HG03135 (cell line): ENCODE measurements at regions not wholly inside any gene's neighbourhood (a gene's known extent, or its start where the extent isn't known, plus 50 kb on each side); places are given as distances from the start of the nearest gene placed in this dataset.
"Not testable (repeated sequence)": the region's sequence is repeated elsewhere in the genome, so short reads cannot be mapped to it uniquely, and the experiment has no call there.

Experiments used
- ATAC-seq: cut with Tn5 transposase; IDR thresholded peaks from one replicate; pipeline ENCODE4 v1.9.1; 2021; ENCODE audit warnings: mild to moderate bottlenecking, moderate library complexity; ENCODE audit not compliant: unreplicated experiment

DNA sequence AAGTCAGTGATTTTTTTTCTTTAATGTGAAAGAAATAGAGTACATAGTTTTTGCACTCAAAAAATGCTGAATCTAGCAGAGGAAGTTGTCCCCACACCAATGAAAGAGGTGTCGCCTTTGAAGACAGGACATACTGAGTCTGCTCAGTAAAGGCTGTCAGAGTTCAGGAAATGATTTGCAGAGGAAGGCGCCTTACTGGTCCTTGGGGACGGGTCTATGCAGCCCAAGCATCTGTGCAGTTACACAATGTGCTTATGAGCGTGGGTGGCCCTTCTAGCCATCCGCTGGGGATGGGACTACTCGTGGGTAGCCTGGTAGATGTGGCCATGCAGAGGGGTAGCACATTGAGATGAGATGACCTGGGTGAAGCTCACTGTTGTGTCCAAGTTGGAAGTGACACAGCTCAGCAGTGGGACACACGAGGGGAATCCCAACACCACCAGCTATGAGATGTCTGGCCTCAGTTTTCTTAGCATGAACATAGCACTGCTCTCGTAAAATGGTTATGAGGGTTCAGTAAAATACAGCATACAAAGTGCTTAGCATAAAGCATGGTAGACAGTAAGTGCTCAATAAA lies 116.5 kb upstream of the RBPJ start:
- ATAC-seq, result no peak

DNA sequence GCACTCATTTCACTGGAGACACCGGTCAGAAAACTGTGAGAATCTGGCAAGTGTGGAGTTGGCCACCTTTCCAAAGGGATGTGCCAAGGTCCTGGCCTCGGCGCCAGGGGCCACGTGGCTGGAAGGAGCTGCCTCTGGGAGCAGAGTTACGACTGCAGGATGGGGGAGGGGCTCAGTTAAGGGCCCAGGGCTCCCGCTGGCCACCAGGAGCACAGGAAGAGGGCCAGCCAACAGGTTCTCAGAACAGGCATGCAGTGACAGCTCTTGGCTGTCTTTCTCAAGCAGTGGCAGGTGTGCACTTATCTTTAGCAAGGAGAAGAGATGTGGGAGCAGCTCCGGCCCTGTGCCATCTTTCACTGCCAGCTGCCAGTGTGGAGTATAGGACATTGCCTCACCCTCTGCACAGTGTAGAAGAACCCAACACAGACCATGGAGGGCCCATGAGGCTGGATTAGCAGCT lies 115.9 kb upstream of the RBPJ start:
- ATAC-seq, result no peak

DNA sequence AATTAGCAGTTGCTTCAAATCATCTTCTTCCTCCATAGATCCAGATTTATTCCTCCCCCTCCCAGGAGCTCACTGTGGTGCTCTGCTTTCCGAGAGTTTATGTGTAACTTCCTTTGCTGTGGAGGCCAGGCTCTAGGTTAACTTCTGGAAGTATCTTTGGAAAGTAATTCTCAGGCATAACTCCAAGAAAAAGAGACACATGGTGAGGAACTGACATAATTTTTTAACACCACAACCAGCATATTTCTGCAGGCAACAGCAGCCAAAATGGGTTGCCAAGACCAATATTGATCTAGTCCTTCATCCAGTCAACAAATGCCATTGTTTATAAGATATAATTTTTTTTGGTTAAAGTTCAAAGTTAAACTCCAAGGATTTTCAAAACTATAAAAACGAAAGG lies 114.5 kb upstream of the RBPJ start:
- ATAC-seq, result no peak

DNA sequence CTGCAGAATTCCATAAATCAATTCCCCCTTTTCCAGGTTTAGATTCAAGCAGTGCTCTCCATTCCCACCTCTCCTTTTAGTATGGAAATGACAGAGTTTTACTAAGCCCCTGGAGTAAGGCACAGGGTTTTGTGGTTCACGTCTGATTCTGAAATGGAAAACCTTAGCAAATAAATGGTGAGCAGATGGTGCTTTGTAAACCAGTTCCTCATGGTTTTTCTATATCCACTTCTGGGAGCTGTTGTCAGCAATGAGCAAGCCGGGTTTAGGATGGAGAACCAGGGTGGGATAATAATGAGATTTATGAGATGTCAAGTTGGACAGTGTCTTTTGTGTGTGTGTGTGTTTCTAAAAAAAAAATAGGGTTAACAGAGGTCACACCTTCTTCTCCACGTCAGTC lies 113.8 kb upstream of the RBPJ start:
- no peak for ATAC-seq

DNA sequence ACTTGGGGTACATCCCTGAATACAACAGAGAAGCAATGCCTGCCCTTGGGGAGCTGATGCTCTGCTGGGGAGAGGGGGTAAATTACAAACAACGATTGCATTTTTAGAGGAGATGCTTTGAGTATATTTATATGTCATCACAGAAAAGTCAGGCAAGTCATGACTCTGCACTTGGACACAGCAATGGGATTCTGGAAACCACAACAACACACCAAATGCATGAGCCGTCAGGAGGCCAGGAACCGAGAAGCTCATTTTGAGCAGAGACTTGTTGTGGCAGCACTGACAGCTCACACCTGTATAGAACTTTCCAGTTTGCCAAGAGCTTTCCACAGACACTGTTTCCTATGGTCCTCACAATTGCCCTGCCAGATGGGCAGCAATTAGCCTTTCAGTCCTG lies 113.2 kb upstream of the RBPJ start:
- no peak for ATAC-seq

DNA sequence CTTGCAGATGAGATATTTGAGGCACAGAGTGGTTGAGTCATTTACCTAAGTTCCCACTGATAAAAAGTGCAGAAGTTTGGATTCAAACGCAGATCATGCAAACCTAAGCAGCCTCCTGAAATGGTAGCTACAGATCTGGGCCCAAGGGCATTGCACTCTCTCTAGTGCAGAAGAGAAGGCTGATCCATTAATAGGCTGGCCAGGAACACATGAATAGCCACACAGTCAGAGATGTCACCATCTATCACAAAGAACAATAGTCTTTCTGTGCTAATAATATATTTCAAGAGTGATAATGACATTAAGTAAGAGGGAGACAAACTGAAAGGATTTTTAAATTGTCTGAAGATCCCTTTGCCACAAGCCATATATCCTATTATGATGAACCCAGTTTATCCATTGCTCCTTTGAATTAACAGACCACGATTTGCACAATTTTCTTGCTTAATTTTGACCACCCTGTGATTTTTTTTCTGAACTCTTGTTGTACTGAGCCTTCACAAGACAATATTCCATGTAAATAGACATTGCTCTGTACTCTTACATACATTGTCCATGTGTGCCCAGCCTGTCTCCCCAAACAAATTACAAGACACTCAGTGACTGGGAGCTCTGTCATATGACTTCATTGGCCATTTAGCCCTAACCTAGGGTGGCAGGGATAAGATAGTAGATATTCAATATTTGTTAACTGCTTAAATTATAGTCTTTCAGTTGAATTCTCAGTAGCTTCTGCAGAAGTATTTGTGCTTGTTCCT lies 112.4 kb upstream of the RBPJ start:
- no peak for ATAC-seq

DNA sequence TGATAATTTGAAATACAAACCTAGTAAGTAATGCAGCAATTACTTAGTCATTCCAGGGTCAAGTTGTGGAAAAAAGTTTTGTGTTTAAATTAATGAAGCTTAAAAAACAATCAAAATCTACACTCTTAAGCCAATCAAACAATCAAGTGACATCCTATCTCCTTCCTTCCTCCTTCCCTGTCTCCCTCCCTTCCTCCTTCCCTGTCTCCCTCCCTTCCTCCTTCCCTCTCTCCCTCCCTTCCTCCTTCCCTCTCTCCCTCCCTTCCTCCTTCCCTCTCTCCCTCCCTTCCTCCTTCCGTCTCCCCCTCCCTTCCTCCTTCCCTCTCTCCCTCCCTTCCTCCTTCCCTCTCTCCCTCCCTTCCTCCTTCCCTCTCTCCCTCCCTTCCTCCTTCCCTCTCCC lies 111.4 kb upstream of the RBPJ start:
- ATAC-seq, result not testable (repeated sequence)

DNA sequence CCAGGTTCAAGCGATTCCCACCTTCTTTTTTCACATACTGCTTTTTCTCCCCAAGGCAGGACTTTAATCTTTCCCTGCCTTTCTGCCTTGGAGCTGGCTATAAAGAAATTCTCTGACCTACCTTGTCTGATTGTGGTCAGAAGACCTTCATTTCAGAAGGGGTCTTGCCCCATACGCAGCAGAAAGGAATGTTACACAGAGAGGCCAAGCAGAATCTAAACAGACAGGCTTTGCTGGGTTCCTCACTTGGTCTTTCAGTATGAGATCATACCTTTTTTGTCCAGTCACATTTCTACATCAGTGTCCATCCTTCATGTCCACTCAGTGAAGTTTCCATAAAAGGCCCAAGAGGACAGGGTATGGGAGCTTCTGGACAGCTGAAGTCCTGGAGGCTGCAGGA lies 108.3 kb upstream of the RBPJ start:
- no peak for ATAC-seq

DNA sequence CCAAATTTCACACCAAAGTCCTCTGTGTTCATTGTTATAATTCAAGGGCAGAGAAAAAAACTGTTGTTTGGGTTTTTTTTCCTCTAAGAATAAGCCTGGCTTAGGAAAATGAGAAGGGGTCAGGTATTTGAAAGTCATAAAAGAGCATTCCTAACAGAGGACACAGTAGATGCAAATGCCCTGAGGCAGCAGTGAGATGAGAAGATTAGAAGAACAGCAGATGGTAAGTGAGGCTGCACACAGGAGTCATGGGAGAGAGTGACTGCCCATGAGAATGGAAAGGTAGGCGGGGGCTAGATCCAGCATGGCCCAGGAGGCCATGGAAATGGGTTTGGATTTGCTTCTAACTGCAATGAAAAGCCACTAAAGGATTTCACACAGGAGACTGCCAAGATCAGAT lies 107.5 kb upstream of the RBPJ start:
- no peak for ATAC-seq

DNA sequence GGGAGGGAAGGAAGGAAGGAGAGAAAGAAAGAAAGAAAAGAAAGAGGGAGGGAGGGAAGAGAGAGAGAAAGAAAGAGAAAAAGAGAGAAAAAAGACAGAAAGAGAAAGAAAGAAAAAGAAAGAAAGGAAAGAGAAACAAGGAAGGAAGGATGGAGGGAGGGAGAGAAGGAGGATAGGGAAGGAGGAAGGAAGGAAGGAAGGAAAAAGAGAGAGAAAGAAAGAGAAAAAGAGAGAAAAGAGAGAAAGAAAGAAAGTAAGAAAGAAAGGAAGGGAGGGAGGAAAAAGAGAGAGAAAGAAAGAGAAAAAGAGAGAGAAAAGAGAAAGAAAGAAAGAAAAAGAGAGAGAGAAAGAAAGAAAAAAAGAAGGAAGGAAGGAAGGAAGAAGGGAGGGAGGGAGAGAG lies 105.8 kb upstream of the RBPJ start:
- ATAC-seq, result no peak

DNA sequence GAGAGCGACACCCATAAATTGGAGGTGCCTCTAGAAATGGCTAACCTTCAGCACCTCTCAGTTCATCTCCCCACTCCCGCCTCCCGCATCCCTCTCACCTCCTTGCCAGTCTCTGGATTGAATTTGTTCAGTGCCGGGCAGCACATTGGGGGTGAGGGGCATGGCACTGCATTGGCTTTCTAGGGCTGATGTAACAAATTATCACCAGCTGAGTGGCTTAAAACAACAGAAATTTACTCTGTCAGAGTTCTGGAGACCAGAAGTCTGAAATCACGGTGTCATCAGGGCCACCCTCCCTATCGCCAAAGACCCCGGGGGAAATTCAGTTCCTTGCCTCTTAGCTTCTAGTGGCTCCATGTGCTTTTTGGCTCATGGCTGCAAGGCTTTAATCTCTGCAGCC lies 105.1 kb upstream of the RBPJ start:
- ATAC-seq, result no peak

DNA sequence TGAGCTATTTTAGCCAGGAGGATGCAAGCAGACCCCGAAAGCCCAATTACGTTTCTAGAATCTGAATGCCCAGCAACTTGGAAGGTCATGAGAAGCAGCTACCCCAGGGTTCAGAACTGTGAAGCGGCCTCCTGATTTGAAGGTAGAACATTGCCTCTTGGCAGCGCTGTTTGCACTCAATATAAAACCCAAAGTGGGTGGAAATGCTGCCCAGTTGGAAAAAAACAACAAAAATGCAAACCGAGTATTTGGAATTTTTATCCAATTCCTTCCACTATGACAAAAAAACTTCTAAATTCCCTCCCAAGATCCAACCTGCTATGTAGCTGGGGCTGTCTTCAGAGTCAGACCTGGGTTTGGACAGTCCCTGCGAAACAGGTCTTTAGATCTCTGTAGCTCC lies 103.3 kb upstream of the RBPJ start:
- no peak for ATAC-seq

DNA sequence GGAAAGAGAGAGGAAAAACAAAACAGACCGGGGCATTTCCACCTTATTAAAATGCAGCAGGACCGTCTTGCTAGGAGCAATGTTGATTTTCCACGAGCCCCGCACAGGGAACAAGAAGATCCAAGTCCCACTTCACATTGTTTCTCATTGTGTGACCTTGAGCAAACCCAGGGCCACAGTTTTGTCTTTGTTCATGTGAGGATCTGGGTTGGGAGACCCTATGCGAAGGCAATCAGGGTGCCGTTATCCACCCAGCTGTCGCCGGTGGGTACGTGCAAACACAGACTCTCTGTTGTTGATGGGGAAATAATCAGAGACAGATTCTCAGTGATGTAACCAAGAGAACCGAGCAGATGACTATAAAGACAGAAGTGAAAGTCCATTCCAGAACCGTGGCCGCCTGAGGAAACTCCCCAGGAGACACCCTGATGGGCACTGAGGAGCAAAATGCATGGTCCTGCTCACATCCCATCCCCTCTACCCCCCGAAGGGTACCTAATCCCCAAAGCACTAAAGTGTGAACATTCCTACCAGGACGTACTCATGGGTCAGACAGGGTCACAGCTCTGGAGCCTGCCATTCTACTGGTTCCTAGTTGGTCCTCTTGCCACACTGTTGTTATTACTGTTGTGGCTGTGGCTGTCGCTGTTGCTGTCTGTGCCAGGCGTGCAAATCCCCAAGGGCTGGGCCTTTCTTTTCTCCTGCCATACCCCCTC lies 102.7 kb upstream of the RBPJ start:
- ATAC-seq, result peak; percentile 78

DNA sequence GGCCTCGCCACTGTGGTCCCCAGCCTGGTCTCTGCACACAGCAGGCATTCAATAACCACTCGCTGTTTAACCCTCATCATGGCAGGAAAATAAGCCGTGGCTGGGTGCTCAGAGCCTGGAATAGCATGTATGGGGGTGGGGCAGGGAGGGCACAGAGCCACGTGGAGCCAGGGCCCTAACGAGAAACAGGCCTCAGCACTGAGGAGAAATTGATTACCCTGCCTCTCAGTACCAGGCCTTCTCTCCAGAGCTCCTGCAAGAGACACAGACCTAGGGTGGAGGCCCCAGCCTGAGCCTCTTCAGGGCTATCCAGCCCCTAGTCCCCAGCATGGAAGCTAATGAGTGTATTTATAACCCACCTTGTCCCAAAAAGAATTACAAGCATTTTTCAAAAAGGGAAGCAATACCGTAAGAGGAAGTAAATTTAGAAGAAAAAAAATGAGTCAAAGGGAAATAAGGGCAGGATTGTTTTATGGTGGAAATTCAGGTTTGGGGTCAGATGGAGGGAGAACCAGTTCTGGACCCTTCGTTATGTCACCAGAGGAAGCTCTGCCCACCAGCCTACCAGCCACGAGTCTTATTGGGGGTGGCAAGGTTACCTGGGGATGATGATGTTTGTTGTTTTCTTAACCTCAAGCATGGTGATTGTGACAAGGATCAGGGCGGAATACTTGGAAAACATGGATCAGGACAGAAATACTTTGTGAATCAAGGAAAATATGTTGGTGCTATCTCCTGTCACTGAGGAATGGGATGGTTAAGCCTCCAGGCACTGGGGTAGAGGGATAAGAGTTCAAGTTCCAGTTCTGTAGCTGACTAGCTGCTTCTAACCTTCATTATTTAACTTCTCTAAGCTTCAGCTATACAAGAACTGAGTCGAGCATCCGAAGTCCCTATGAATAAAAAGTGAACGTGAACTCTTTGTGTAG lies 101.9 kb upstream of the RBPJ start:
- ATAC-seq, result peak; percentile 25

DNA sequence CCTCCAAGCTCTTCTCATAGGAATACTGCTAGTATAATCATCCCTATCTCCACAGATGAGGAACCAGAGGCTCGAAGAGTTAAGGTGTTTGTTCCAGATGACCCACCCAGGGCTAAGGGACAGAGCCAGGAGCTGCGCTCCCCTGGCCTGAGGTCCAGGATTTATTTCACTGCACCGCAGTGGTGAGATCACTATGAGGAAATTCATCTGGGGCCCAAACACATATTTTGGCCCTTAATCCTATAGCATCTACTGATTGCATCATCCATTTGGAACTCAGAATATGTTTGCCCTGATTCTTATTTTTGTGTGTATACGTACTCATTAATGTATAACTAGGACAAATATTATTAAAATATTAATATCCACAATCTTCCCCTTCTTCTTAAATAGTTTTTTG lies 100.1 kb upstream of the RBPJ start:
- no peak for ATAC-seq

DNA sequence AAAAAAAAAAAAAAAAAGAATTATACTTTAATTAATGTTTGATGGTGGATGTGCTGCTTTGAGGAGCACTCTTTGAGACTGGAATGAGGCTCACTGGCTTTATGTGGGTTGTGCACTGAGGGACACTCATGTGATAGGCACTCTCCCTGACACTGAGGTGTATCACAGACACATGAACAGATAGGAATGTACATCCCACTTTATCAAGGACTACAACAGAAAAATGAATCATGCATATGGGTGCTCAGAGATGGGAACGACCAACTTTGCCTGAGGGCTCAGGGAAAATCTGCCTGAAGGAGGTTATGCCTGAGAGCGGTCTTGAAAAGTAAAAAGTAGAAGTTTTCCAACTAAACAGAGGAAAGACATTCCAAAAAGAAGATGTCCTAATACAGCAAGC lies 97.7 kb upstream of the RBPJ start:
- no peak for ATAC-seq

DNA sequence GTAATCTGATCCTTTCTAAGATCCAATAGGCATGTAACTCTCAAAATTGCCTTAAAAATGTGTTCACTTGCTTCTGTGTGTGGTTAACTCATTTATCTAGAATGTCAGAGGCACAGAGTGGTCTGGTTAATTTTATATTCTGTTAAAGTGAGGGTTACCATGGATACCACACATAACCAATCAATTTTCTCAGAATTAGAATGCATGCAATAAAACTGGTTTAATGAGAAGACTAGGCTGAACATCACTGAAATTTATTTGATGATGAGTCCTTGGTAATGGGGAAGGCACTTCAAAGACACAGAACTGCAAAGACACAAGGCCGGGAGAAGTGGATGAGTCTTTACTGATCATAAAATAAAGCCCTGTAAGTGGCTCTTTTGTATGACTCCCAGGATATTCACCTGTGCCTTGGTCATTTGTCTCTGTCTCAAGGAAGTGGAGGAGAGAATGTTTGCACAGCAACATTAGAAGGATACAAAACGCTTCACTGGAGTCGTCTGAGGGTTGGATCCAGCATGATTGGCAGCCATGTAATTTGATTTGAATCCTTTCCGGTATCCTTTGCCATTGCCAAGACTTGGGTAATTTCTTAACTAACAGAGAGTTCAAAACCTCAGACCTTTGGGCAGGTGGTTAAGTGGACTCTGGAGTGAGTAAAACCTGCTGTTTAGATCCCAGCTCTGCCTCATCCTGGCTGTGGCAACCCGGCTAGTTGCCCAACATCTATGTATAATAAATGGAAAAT lies 94.0 kb upstream of the RBPJ start:
- no peak for ATAC-seq

DNA sequence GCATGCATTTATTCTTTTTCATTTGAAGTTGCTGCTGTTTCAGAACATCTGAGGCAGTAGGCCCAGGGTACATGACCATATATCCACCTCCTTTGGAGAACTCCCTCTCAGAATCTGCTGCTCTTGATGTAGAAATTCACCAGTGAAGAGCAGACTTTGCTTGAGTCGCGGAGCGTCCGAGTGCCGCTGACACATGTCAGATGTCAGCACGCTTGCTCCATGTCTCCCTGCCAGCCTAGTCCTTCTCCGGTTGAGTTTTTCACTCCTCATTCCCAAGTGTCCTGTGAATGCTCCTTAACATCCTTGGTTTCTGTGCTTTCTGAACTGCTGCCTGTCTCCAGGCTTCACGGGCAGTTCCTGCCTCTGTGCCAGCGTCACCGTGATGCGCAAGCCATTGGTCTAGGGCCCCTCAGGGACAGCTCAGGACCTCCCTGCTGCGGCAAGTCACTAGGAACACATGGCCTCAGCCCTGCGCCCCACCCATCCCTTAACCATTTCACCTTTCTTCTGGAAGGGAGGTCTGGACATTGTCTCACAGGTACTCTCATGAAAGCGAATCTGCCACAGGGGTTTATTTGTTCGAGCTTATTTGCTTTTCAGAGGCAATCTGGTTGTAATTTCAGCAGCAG lies 93.1 kb upstream of the RBPJ start:
- no peak for ATAC-seq

DNA sequence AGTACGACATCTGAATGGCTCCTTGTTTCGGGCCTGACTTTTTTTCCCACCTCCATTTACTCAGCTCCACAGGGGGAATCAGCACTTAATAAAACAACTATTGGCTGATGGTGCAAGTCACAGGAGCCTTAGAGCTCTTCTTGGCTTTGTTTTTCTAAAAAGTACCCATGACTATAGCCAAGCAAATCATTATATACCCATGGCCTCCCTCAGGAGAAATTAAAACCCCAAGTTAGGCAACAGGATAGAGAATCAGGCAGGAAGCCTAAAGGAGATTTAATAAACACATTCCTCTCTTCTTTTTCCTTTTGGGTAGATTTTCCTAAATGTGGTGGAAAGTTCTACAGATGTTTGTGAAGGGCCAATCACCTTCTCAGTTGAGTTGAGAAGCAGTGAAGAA lies 91.9 kb upstream of the RBPJ start:
- no peak for ATAC-seq

DNA sequence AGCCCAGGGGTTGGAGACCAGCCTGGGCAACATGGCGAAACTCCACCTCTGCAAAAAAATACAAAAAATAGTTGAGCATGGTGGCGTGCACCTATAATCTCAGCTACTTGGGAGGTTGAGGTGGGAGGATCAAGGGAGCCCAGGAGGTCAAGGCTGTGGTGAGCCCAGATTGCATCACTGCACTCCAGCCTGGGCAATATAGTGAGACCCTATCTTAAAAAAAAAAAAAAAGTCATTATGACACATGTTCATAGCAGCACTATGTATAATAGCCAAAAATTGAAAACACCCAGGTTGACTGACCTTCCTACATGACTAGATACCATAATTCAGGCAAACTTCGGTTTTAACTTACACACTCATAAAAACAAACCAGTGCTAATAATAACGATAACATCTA lies 90.8 kb upstream of the RBPJ start:
- no peak for ATAC-seq
